HUES48 (cell line): ENCODE measurements at regions not wholly inside any gene's neighbourhood (a gene's known extent, or its start where the extent isn't known, plus 50 kb on each side); places are given as distances from the start of the nearest gene placed in this dataset.

ENCODE experiments used
- H3K27ac ChIP-seq: one replicate; pipeline ENCODE4 v1.7.0; 2013; ENCODE audit warnings: low read depth, low read length, inconsistent platforms
- H3K27me3 ChIP-seq: 2 replicates; pipeline ENCODE4 v1.6.1; 2013; ENCODE audit warnings: mild to moderate bottlenecking, low read length; ENCODE audit not compliant: control insufficient read depth, insufficient read depth
- H3K36me3 ChIP-seq: 2 replicates; pipeline ENCODE4 v1.6.1; 2013; ENCODE audit warnings: low read length; ENCODE audit not compliant: control insufficient read depth, insufficient read depth
- H3K4me1 ChIP-seq: 2 replicates; pipeline ENCODE4 v1.6.1; 2013; ENCODE audit warnings: mild to moderate bottlenecking, low read length; ENCODE audit not compliant: control insufficient read depth, insufficient read depth
- H3K4me3 ChIP-seq: 2 replicates; pipeline ENCODE4 v1.5.1; 2013; ENCODE audit warnings: mild to moderate bottlenecking, low read depth, low read length
- H3K9ac ChIP-seq: 2 replicates; pipeline ENCODE4 v1.6.1; 2013; ENCODE audit warnings: mild to moderate bottlenecking, low read depth, low read length, moderate library complexity
- H3K9me3 ChIP-seq: 2 replicates; pipeline ENCODE4 v1.6.1; 2013; ENCODE audit warnings: low read length; ENCODE audit not compliant: control insufficient read depth, insufficient read depth

DNA sequence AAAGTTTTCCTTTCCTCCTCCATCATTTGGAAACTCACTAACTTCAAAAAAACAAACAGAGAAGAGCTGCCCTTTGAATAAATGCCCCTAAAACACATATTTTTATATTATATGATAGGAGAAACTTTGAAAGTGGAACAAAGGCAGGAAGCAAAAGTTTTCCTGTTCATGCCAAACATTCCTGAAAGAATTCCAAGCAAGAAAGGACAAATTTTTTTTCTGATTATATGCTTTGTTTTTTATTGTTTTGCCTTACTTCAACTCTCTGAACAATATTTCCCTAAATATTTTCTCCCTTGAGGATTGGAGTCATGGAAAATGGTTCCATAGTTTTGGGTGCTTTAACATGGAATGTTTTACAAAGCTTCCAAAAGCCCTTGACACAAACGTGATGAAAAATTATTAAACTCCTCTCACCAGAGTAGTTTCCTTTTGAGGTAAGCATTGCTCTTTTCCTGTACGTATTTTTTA is 638.5 kb upstream of the CAMK1G start:
- no peaks in the 10 kb centered on the region for H3K27me3 ChIP-seq
- no peaks in the 10 kb centered on the region for H3K9me3 ChIP-seq
- H3K4me1 ChIP-seq, result no peaks in the 10 kb centered on the region
- no peak overlapping the region for H3K9ac ChIP-seq
- no peaks in the 10 kb centered on the region for H3K36me3 ChIP-seq
- H3K27ac ChIP-seq, result no peak overlapping the region
- no peak overlapping the region for H3K4me3 ChIP-seq

DNA sequence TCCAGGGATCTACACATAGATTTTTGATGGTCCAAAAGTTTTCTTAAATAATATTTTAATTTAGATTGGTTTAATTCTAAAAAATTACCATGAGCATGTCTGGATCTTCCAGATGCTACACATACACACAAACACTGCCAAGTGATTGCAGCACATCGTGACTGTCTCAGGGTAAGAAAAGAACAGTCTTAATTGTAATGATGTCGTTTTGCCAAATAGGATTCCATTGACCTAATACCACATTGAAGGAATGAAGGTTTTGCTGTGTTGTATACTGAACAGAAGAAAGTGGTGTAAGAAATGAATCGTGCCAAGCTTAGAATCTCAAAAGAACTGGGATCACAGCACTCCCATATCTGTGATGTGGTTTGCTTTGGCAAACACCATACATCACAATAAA is 633.3 kb upstream of the CAMK1G start:
- no peak overlapping the region for H3K27ac ChIP-seq
- H3K9me3 ChIP-seq, result no peaks in the 10 kb centered on the region
- no peak overlapping the region for H3K4me3 ChIP-seq
- H3K36me3 ChIP-seq, result no peaks in the 10 kb centered on the region
- no peak overlapping the region for H3K9ac ChIP-seq
- H3K4me1 ChIP-seq, result no peaks in the 10 kb centered on the region
- H3K27me3 ChIP-seq, result no peaks in the 10 kb centered on the region

DNA sequence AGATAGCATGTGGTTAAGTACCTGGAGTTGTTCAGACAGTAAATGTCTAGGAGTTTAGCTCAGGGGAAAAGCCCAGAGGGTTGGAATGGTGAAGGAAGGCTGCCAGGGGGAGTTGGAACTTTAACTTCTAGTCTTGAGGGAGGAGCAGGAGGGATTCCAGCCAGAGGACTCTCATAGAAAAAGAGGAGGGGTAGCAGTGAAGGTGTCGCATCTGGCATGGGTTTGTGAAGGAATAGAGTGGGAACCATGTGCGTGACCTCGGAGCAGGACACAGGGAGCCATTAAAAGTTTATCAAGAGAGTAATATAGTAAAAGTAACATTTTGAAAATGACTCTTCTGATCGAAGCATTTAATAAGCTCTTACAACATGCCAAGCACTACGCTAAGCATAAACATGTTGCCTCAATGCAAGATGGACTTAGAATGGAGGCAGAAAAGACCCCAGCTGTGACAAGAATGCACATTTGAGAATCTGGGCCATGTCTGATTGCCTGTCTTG is 632.4 kb upstream of the CAMK1G start:
- Histone ChIP-seq H3K4me3 (no peak overlapping the region), H3K9me3 (no peaks in the 10 kb centered on the region), H3K9ac (no peak overlapping the region), H3K36me3 (no peaks in the 10 kb centered on the region), H3K4me1 (no peaks in the 10 kb centered on the region), H3K27me3 (no peaks in the 10 kb centered on the region), H3K27ac (no peak overlapping the region)

DNA sequence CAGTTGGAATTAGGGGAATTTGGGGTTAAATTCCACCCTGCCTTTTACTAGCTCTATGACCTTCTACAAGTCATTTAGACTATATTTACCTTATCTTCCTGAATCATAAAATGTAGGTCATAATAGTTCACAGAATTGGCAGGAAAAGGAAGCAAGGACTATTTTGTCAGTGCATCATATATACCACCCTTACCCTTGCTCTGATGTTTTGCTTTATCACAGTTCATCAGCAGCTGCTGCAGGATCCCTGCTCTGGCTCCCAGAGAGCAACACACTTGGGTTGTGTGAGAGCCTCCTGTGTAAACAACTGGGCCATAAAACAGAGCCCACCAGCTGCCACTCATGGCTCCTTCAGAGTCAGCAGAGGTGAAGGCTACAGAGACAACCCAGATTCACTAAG is 631.6 kb upstream of the CAMK1G start:
- Histone ChIP-seq H3K9me3 (no peaks in the 10 kb centered on the region), H3K36me3 (no peaks in the 10 kb centered on the region), H3K27me3 (no peaks in the 10 kb centered on the region), H3K27ac (no peak overlapping the region), H3K4me1 (no peaks in the 10 kb centered on the region), H3K4me3 (no peak overlapping the region), H3K9ac (no peak overlapping the region)

DNA sequence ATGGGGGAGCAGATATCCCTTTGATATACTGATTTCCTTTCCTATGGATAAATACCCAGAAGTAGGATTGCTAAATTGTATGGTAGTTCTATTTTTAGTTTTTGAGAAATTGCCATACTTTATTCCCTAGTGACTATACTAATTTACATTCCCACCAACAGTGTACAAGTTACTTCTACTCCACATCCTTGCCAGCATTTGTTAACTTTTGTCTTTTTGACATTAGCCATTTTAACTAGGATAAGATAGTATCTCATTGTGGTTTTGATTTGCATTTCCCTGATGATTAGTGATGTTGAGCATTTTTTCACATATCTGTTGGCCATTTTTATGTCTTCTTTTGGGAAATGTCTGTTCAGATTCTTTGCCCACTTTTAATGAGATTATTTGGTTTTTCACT is 620.6 kb upstream of the CAMK1G start:
- Histone ChIP-seq H3K36me3 (no peaks in the 10 kb centered on the region), H3K27ac (no peak overlapping the region), H3K27me3 (no peaks in the 10 kb centered on the region), H3K4me1 (no peaks in the 10 kb centered on the region), H3K4me3 (no peak overlapping the region), H3K9me3 (peaks cover 23% of the 10 kb centered on the region), H3K9ac (no peak overlapping the region)

DNA sequence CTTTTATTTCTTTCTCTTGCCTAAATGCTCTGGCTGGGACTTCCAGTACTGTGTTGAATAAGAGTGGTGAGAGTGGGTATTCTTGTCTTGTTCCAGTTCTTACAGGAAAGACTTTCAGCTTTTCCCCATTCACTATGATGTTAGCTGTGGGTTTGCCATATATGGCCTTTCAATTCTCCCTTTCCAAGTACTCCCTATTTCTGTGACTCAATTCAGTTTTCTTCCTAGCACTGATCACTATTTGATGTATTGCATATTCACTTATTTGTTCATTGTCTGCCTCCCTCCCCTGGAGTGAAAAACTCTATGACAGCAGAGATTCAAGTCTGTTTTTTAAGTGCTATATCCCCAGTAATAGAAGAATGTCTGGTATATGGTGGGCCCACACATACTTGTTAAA is 618.2 kb upstream of the CAMK1G start:
- Histone ChIP-seq H3K27me3 (no peaks in the 10 kb centered on the region), H3K4me3 (no peak overlapping the region), H3K9ac (no peak overlapping the region), H3K36me3 (no peaks in the 10 kb centered on the region), H3K4me1 (no peaks in the 10 kb centered on the region), H3K27ac (no peak overlapping the region), H3K9me3 (no peaks in the 10 kb centered on the region; the same call in 1 of the 2 replicates)

DNA sequence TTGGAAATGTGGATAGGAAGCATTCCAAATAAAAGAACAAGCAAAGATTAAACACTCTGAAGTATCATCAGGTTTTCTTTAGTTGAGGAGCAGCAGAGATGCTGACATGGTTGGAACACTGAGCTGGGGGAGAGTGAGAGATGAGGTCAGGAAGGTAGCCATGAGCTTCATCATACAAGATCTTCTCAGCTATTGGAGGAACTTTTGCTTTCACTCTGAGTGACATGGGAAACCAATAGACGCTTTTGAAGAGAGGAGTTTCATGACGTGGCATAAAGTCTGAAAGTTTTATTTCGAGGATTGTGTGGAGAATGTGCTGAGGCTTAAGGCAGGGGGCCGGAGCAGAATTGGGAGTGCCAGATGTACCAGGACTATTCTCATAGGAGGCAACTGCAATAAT is 616.2 kb upstream of the CAMK1G start:
- Histone ChIP-seq H3K9me3 (no peaks in the 10 kb centered on the region), H3K27ac (no peak overlapping the region), H3K4me3 (no peak overlapping the region), H3K9ac (no peak overlapping the region), H3K36me3 (no peaks in the 10 kb centered on the region), H3K27me3 (no peaks in the 10 kb centered on the region), H3K4me1 (no peaks in the 10 kb centered on the region)

DNA sequence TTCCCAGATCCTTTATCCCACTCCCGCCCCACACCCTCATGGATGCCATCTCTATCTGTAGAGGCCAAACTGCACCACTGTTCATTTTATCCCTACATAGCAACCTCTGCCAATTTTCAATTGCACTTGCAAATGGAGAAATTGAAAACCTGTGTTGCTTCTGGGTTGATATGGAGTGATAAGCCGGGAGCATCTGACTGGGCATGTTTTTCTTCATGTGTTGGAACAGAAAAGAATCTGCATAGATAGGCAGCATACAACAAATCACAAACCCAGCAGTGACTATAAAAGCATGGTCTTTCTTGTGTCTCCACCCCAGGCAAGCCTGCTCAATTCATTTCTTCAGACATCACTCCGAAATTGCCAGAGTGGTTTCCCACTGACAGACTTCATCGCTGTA is 608.8 kb upstream of the CAMK1G start:
- no peak overlapping the region for H3K4me3 ChIP-seq
- H3K27ac ChIP-seq, result no peak overlapping the region
- no peak overlapping the region for H3K9ac ChIP-seq
- no peaks in the 10 kb centered on the region for H3K36me3 ChIP-seq
- no peaks in the 10 kb centered on the region for H3K9me3 ChIP-seq
- no peaks in the 10 kb centered on the region for H3K27me3 ChIP-seq
- H3K4me1 ChIP-seq, result no peaks in the 10 kb centered on the region

DNA sequence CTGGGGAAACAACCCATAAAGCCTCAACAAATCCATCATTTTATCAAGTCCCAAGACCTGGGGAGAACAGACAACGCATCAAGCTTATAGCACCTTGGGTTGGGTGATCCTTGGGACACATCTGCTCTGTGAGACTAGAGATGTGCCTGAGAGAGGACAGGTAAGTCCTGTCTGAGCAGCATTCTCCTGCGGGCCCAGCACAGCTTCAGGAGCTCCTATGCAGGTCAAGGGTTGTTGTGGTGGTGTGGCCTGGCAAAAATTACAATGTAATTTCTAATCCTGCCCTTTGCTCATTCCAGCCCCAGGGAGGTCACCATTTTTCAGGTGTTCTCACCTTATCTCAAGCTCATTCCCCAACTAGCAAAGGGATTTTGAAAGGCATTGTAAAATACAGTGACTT is 608.1 kb upstream of the CAMK1G start:
- no peaks in the 10 kb centered on the region for H3K27me3 ChIP-seq
- no peak overlapping the region for H3K27ac ChIP-seq
- no peaks in the 10 kb centered on the region for H3K9me3 ChIP-seq
- no peak overlapping the region for H3K4me3 ChIP-seq
- no peaks in the 10 kb centered on the region for H3K4me1 ChIP-seq
- H3K9ac ChIP-seq, result no peak overlapping the region
- no peaks in the 10 kb centered on the region for H3K36me3 ChIP-seq

DNA sequence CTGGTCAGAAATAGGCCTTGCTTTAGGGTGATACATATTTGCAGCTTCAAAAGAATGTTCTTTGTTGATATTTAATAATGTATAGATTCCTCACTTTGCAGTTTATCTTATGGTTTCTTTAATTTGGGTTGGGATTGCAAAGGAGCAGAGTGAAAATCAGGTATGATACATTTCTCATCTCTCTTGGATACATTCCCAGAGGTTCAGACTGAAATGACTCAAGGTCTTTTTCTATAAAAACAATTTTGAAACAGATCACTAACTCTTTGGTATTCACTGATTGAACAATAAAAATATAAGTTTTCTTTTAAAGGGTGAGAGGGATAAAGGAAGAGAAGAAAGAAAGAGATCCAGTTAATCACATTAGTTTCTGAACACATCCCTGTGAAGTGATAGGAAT is 606.5 kb upstream of the CAMK1G start:
- H3K9ac ChIP-seq, result no peak overlapping the region
- no peaks in the 10 kb centered on the region for H3K4me1 ChIP-seq
- no peak overlapping the region for H3K4me3 ChIP-seq
- H3K27me3 ChIP-seq, result no peaks in the 10 kb centered on the region
- no peak overlapping the region for H3K27ac ChIP-seq
- no peaks in the 10 kb centered on the region for H3K9me3 ChIP-seq
- no peaks in the 10 kb centered on the region for H3K36me3 ChIP-seq

DNA sequence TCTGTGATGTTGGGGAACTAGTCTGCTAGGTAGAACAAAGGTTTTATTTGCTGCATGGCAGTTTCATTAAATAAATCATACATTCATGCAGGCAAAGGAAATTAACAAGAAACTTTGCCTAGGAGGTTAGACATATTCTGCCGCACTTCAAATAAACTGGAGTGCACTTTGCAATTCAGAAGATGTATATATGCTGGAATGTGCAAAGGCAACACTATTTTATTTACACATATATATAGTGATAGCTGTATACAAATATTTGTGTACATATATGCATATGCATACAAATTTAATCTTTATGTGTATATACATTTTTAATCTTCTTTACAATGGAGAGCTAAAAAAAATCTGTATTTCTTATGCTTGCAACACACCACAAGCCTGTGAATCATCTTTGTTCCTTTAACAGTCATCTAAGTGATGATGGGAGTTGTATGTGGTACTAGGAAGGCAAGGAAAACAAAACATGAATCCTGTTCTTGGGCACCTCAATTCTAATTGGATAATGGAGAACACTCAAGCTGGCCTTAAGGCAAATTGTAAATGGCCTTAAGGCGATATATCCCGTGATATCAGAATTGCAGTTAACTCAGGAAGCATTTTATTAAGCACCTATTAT is 605.8 kb upstream of the CAMK1G start:
- Histone ChIP-seq H3K27me3 (no peaks in the 10 kb centered on the region), H3K4me1 (no peaks in the 10 kb centered on the region), H3K9ac (no peak overlapping the region), H3K36me3 (no peaks in the 10 kb centered on the region), H3K27ac (no peak overlapping the region), H3K9me3 (no peaks in the 10 kb centered on the region), H3K4me3 (no peak overlapping the region)
